SK-MEL-5 (cell line): ENCODE measurements at regions not wholly inside any gene's neighbourhood (a gene's known extent, or its start where the extent isn't known, plus 50 kb on each side); places are given as distances from the start of the nearest gene placed in this dataset.

ENCODE experiments used
- DNase-seq: peaks from one replicate; pipeline ENCODE4 v3.0.0-alpha.2; 2016; ENCODE audit warnings: low read depth, low spot score
- in situ Hi-C: cut with HindIII; loops from 2 replicates; pipeline ENCODE4 v1.10.0; 2016; ENCODE audit warnings: low sequenced_read_pairs, high pct_unique_total_duplicates, low pct_unique_long_range_greater_than_20kb

DNA sequence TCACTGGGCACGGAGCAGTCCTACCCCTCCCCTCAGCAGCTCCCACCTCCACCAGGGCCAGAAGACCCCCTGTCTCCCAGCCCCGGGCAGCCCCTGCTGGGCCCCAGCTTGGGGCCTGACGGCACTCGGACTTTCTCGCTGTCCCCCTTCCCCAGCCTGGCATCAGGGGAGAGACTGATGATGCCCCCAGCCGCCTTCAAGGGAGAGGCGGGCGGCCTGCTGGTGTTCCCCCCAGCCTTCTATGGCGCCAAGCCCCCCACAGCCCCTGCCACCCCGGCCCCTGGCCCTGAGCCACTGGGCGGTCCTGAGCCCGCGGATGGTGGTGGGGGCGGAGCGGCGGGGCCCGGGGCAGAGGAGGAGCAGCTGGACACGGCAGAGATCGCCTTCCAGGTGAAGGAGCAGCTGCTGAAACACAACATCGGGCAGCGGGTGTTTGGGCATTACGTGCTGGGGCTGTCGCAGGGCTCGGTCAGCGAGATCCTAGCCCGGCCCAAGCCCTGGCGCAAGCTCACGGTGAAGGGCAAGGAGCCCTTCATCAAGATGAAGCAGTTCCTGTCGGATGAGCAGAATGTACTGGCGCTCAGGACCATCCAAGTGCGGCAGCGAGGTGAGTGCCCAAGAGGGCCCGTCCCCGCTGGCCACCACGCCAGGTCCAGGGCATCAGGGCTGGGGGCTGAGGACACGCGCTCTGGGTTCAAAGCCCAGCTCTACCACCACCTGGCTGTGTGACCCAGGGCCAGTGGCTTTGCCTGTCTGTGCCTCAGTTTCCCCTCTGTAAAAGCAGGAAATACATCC lies 58.6 kb downstream of the PHETA1 start:
- in situ Hi-C loops, result no loop called here
- DNase-seq, result no peak

DNA sequence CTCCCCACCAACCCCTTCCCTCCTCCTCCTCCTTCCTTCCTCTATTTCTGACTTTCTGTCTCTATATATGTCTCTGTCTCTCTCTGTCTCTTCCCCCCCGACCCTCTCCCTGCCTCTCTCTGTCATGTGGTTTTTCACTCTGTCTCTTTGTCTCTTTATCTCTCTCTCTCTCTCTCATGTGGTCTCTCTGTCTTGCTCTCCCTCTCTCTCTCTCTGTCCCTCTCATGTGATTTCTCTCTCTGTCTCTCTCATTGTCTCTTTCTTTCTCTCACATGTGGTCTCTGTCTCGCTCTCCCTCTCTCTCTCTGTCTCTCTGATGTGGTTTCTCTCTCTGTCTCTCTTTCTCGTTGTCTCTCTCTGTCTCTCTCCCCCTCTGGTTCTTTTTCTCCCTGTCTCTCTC lies 59.3 kb downstream of the PHETA1 start:
- in situ Hi-C loops, result no loop called here
- DNase-seq, result no peak

- in situ Hi-C loops, result no loop called here
- no peak for DNase-seq
Observed at GRCh38 chr12:111308473-111308872, 60.4 kb downstream of the PHETA1 start.

DNA sequence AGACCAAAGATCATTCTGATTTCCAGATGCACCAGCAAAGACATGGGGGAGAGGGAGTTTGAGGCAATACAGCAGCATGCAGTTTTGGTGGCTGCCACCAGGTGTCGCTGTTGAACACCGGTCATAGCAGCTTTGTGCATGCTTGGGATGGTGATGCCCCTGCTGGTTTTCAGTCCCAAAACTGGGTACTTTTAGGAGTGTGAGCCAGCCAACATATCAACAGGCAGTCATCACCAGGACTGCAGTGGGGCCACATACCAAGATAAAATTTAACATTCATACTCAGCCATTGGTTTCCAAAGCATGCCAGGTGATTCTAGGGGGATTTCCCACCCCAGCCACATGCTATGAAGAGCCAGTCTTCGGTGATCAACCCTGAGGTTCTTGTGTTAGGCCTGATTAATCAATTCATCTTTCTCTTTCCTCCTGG lies 64.2 kb downstream of the PHETA1 start:
- DNase-seq, result peak; percentile 50
- in situ Hi-C loops, result no loop called here

DNA sequence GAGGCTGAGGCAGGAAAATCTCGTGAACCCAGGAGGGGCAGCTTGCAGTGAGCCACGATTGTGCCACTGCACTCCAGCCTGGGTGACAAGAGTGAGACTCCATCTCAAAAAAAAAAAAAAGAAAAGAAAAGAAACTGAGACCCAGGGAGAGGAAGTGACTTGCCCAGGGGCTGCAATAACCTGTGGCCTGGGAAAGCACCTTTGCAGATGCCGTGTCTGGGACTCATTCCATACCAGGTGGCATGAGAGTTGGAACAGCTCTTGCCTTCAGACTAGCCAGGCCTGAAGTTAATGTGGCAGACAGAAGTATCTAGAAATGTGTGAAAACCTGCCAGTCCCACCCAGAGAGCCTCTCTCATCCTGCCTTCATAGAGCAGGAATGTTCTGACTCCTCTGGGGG lies 65.4 kb downstream of the PHETA1 start:
- in situ Hi-C loops, result no loop called here
- DNase-seq, result no peak

- peak; percentile 69 for DNase-seq
- in situ Hi-C loops, result no loop called here
Observed at GRCh38 chr12:111298582-111299436, 70.1 kb downstream of the PHETA1 start.

DNA sequence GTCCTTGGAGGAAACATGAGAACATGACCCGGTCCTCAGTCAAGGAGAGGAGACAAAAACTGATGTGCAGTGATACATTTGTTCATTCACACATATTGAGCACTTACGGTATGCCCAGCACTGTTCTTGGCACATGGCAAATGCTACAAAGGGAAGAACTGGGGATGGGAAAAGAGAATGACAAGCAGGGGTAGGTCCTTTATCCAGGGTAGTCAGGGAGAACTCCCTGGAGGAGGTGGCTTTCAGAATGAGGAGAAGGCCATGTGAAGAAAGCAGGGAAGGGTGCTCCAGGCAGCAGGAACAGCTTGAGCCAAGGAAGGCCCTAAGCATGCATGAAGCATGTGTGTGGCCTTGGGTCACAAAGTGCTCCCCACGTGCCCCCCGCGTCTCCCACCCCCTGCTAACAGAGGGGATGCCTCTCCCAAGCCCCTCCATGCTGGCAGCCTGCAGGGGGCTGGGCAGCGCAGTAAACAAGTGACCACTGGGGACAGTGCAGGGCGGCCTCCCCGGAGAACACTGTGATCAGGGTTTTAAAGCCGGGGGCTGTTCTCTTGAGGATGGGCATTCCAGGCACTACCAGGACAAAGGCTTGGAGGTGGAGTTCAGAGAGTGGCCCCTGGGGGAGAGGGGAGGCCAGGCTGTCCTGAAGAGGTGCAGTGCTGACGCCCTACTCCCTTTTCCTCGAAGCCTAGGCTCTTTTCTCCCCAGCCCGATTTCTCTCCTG lies 71.0 kb downstream of the PHETA1 start:
- DNase-seq, result no peak
- in situ Hi-C loops, result no loop called here

DNA sequence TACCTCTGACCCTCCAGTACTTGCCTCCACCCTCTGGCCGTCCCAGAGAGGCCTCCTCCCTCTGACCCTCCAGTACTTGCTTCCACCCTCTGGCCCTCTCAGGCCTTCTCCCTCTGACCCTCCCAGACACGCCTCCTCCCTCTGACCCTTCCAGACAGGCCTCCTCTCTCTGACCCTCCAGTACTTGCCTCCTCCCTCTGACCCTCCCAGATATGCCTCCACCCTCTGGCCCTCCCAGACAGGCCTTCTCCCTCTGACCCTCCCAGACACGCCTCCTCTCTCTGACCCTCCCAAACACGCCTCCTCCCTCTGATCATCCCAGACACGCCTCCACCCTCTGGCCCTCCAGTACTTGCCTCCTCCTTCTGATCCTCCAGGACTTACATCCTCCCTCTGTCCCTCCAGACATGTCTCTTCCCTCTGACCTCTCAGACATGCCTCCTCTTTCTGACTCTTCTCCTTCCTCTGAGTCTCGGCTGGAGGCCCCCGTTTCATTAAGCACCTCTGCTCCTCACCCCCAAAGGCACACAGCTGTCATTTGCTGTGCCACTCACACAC lies 71.9 kb downstream of the PHETA1 start:
- no peak for DNase-seq
- in situ Hi-C loops, result no loop called here

- in situ Hi-C loops, result no loop called here
Observed at GRCh38 chr12:111295176-111295575, 73.7 kb downstream of the PHETA1 start.

DNA sequence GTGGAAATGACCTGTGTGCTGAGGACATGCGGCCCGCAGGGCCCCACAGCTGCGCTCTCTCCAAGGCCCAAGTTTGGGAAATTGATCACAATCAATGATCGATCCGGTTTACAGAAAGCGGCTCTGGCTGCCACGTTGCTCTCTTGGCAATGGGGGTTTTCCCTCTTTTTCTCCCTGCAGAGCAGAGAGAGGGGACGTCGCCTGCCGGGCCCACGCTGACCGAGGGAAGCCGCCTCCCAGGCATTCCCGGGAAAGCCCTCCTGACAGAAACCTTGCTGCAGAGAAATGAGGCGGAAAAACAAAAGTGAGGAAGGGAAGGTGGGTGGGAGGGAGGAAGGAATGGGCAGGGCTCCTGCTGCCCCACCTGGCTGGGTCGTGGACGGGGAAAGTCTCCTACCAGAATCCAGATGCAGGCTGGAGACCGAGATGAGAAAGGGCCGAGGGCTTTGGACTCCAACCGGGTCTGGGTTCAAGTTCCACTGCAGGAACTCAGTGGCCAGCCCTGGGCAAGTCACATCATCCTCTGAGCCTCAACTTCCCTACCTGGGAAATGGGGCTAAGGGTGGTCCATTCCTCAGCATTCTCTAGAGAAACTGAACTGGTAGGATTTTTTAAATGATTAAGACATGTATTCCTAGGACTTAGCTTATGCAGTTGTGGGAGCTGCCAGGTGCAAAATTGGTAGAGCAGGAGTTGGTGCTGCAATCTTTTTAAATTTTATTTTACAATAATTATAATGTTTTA lies 75.5 kb downstream of the PHETA1 start:
- in situ Hi-C loops, result no loop called here
- no peak for DNase-seq

More at GRCh38 chr12:111295176-111295575, 73.7 kb downstream of the PHETA1 start:
- no peak for DNase-seq

DNA sequence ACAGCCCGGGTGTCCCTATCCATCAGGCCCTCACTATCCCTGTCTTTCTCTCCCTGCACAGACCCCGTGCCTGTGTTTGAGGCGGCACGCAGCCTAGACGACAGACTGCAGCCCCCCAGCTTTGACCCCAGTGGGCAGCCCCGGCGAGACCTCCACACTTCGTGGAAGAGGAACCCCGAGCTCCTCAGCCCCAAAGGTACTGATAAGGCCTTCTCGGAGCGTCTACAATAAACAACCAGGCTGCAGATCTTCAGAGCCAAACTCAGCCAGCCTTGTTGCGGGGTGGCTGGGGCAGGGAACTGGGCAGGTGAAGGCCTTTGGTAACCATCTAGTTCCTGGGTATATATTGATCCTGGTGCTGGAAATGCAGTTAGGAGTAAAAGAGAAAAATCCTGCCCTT lies 77.5 kb downstream of the PHETA1 start:
- in situ Hi-C loops, result no loop called here
- DNase-seq, result no peak

- in situ Hi-C loops, result no loop called here
- DNase-seq, result no peak
Observed at GRCh38 chr12:111288771-111289170, 80.1 kb downstream of the PHETA1 start.

GRCh38 chr12:111287125-111287900 lies 81.6 kb downstream of the PHETA1 start:
- in situ Hi-C loops, result no loop called here
- no peak for DNase-seq

DNA sequence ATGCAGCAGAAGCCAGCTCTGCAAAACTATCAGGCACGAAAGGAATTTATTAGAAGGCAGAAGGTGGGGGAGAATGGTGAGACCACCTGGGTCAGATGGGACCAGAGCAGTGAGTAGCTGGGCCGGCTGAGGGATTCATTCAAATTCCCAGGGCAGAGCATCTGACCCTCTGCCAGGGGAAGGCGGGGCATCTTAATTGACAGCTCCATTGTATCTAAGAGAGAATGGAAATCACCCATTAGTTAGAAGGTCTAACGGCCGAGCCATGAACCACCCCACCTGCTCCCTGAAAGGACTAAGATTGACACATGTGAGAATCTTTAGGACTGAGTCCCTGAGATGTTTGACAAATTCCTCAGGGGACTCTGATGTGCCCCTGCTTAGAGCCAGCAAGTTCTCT lies 83.7 kb downstream of the PHETA1 start:
- no peak for DNase-seq
- in situ Hi-C loops, result no loop called here

GRCh38 chr12:111284709-111285108 lies 84.2 kb downstream of the PHETA1 start:
- in situ Hi-C loops, result no loop called here
- DNase-seq, result no peak

GRCh38 chr12:111283966-111284365 lies 84.9 kb downstream of the PHETA1 start:
- in situ Hi-C loops, result no loop called here
- no peak for DNase-seq

GRCh38 chr12:111283521-111283920 lies 85.4 kb downstream of the PHETA1 start:
- in situ Hi-C loops, result no loop called here
- no peak for DNase-seq
